ENCODE measurements at regions not wholly inside any gene's neighbourhood (a gene's known extent, or its start where the extent isn't known, plus 50 kb on each side); places are given as distances from the start of the nearest gene placed in this dataset.

DNA sequence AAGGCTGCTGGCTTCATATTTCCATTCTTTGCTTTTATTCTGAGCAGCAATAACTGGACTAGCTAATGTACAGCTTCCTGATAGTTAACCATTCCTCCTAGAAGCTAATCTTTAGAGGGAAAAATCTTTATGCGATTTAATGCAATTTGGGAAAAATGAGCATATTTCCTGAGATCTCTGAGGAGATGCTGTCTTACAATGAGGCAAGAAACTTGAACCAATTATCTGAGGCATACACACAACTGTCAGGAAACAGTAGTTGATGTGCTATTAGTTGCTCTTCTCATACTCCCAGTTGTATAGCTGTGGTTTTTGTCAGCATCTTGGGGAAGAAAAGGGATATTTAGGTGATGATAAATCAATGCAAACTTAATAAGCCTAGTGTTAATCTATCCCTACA is 265.9 kb downstream of the NEBL start:
- no peak for TF ChIP-seq ZFX (IDR thresholded peaks at IDR 0.05; ENCODE audit: borderline replicate concordance)
- TF ChIP-seq, protein P1, sequence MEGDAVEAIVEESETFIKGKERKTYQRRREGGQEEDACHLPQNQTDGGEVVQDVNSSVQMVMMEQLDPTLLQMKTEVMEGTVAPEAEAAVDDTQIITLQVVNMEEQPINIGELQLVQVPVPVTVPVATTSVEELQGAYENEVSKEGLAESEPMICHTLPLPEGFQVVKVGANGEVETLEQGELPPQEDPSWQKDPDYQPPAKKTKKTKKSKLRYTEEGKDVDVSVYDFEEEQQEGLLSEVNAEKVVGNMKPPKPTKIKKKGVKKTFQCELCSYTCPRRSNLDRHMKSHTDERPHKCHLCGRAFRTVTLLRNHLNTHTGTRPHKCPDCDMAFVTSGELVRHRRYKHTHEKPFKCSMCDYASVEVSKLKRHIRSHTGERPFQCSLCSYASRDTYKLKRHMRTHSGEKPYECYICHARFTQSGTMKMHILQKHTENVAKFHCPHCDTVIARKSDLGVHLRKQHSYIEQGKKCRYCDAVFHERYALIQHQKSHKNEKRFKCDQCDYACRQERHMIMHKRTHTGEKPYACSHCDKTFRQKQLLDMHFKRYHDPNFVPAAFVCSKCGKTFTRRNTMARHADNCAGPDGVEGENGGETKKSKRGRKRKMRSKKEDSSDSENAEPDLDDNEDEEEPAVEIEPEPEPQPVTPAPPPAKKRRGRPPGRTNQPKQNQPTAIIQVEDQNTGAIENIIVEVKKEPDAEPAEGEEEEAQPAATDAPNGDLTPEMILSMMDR (IDR thresholded peaks at IDR 0.05): no peak
